Keratinocyte (primary cell): ENCODE measurements at regions not wholly inside any gene's neighbourhood (a gene's known extent, or its start where the extent isn't known, plus 50 kb on each side); places are given as distances from the start of the nearest gene placed in this dataset.

Experiments
- DNase-seq: peaks from one replicate; pipeline ENCODE4 v3.0.0-alpha.2; 2011; ENCODE audit warnings: low read depth, missing footprints, low spot score
- FAIRE-seq: peaks from 2 replicates; lab custom pipeline; 2011; peaks lifted over from hg19 to GRCh38; lab: Jason Lieb, UNC
- H2AFZ ChIP-seq: 2 replicates; pipeline ENCODE4 v1.6.0; 2012; ENCODE audit warnings: low read length, control low read depth, inconsistent platforms; ENCODE audit not compliant: control insufficient read depth
- H3K27ac ChIP-seq: 2 replicates; pipeline ENCODE4 v1.5.1; 2011; ENCODE audit warnings: low read length; ENCODE audit not compliant: control insufficient read depth, insufficient read depth
- H3K27me3 ChIP-seq: 3 replicates; pipeline ENCODE4 v1.6.0; 2011; ENCODE audit warnings: low read length; ENCODE audit not compliant: control insufficient read depth, insufficient read depth; ENCODE audit errors: extremely low read depth
- H3K36me3 ChIP-seq, 2 experiments: 2 replicates in 1 of 2; 3 replicates in 1 of 2; pipeline ENCODE4 v1.5.1; 2011; ENCODE audit warnings: low read length in 2 of 2, mild to moderate bottlenecking in 1 of 2; ENCODE audit not compliant: control insufficient read depth in 2 of 2, insufficient read depth in 2 of 2; ENCODE audit errors: extremely low read depth in 1 of 2
- H3K4me1 ChIP-seq: 3 replicates; pipeline ENCODE4 v1.5.1; 2011; ENCODE audit warnings: low read length; ENCODE audit not compliant: control insufficient read depth, insufficient read depth; ENCODE audit errors: extremely low read depth
- H3K4me2 ChIP-seq: 3 replicates; pipeline ENCODE4 v1.6.0; 2011; ENCODE audit warnings: low read depth, low read length; ENCODE audit not compliant: control insufficient read depth, insufficient read depth; ENCODE audit errors: extremely low read depth
- H3K4me3 ChIP-seq, 3 experiments: fragments of 200-600 bp in 1 of 3; sonication (generic) in 1 of 3; 2 replicates in 2 of 3; 3 replicates in 1 of 3; pipeline ENCODE4 v1.5.1; 2011 to 2016; ENCODE audit warnings: low read length in 3 of 3, mild to moderate bottlenecking in 3 of 3, control low read depth in 2 of 3, inconsistent platforms in 1 of 3, low read depth in 1 of 3, mixed read lengths in 1 of 3, mixed run types in 1 of 3, moderate library complexity in 1 of 3; ENCODE audit not compliant: control insufficient read depth in 2 of 3, insufficient read depth in 2 of 3; ENCODE audit errors: extremely low read depth in 1 of 3
- H3K79me2 ChIP-seq: 2 replicates; pipeline ENCODE4 v1.6.0; 2012; ENCODE audit warnings: low read length; ENCODE audit not compliant: control insufficient read depth, insufficient read depth
- H3K9ac ChIP-seq: 3 replicates; pipeline ENCODE4 v1.6.0; 2011; ENCODE audit warnings: low read length; ENCODE audit not compliant: control insufficient read depth, insufficient read depth; ENCODE audit errors: extremely low read depth
- H3K9me1 ChIP-seq: 3 replicates; pipeline ENCODE4 v1.6.0; 2011; ENCODE audit warnings: low read length; ENCODE audit not compliant: control insufficient read depth, insufficient read depth; ENCODE audit errors: extremely low read depth
- H3K9me3 ChIP-seq: 2 replicates; pipeline ENCODE4 v1.5.1; 2012; ENCODE audit warnings: low read depth, low read length; ENCODE audit not compliant: control insufficient read depth
- H4K20me1 ChIP-seq: 3 replicates; pipeline ENCODE4 v1.6.0; 2011; ENCODE audit warnings: low read length; ENCODE audit not compliant: control insufficient read depth, insufficient read depth; ENCODE audit errors: extremely low read depth
- EZH2 ChIP-seq: IDR thresholded peaks from one replicate; pipeline ENCODE4 v1.6.1; 2012; ENCODE audit warnings: inconsistent platforms, mild to moderate bottlenecking, low read length, moderate library complexity
- dilution Hi-C: fragments of 300-500 bp; cut with MboI; formaldehyde crosslinking; loops from one replicate; pipeline ENCODE4 v1.7.0; 2020; ENCODE audit warnings: low sequenced_read_pairs; ENCODE audit not compliant: extremely low pct_ligation_motif_present
- TF ChIP-seq, protein P1 (sequence below), 3 experiments: IDR thresholded peaks in 1 of 3; conservative IDR thresholded peaks in 1 of 3; optimal IDR thresholded peaks in 1 of 3; 2 replicates in 2 of 3; 3 replicates in 1 of 3; pipeline versions ENCODE3 to v1.5.1; 2011; ENCODE audit warnings: low read length in 3 of 3, mild to moderate bottlenecking in 3 of 3, moderate library complexity in 2 of 3, control low read depth in 1 of 3, inconsistent platforms in 1 of 3; ENCODE audit not compliant: insufficient read depth in 2 of 3; ENCODE audit errors: extremely low read depth in 1 of 3

DNA sequence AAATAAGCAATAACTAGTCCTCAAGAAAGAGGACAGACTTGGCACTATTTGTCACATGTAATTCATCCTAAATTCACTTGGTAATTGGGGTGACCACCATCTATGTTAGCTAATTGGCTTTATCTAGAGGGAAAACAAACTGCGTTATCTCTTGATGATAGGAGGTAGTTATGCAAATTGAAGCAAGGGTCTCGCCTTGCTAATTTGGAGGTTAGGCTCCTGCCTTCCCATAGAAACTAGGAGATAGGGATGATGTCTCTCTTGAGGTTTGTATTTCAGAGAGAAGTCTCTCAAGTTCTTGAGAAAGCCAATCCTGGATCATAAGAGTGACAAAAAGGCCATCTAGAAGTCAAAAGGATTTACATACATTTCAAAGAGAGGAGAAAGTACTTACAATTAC is 179.9 kb downstream of the SLITRK6 start:
- Histone ChIP-seq H4K20me1 (no peaks in the 10 kb centered on the region), H3K79me2 (no peaks in the 10 kb centered on the region), H3K36me3 (no peaks in the 10 kb centered on the region), H3K4me3 (no peak overlapping the region), H3K27me3 (no peaks in the 10 kb centered on the region), H3K9ac (no peak overlapping the region), H3K9me3 (no peaks in the 10 kb centered on the region), H3K4me1 (no peaks in the 10 kb centered on the region), H3K27ac (no peak overlapping the region), H3K4me2 (no peak overlapping the region), H3K9me1 (no peaks in the 10 kb centered on the region), H2AFZ (no peak overlapping the region)
- no peak for TF ChIP-seq EZH2
- TF ChIP-seq, protein P1, sequence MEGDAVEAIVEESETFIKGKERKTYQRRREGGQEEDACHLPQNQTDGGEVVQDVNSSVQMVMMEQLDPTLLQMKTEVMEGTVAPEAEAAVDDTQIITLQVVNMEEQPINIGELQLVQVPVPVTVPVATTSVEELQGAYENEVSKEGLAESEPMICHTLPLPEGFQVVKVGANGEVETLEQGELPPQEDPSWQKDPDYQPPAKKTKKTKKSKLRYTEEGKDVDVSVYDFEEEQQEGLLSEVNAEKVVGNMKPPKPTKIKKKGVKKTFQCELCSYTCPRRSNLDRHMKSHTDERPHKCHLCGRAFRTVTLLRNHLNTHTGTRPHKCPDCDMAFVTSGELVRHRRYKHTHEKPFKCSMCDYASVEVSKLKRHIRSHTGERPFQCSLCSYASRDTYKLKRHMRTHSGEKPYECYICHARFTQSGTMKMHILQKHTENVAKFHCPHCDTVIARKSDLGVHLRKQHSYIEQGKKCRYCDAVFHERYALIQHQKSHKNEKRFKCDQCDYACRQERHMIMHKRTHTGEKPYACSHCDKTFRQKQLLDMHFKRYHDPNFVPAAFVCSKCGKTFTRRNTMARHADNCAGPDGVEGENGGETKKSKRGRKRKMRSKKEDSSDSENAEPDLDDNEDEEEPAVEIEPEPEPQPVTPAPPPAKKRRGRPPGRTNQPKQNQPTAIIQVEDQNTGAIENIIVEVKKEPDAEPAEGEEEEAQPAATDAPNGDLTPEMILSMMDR (optimal IDR thresholded peaks at IDR 0.05 in 1 of 3, IDR thresholded peaks at IDR 0.05 in 1 of 3, conservative IDR thresholded peaks at IDR 0.05 in 1 of 3; ENCODE audit: extremely low read depth in 1 of 3, insufficient read depth in 2 of 3, low read length in 3 of 3) = no peak
- no peak for DNase-seq
- dilution Hi-C loops = no loop called here
- no peak for FAIRE-seq

DNA sequence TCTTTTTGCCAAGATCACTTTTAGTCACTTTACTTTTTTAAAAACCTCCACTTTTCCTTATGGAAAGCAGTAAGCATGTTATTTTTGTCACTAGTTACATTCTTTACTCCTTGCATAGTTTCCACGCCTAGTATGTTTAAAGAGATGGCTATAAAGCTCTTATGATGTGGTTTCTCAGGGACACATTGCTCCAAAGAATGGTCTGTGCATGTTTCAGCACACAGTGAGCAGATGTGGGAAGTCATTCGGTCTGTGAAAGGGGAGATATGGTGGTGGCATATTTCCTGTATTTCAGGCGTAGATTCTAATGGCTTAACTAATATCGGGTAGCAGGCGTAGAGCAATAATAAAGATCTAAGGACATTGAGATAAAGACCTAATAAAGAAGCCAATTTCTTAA is 180.7 kb downstream of the SLITRK6 start:
- no peaks in the 10 kb centered on the region for H3K36me3 ChIP-seq
- no peaks in the 10 kb centered on the region for H3K9me1 ChIP-seq
- no peaks in the 10 kb centered on the region for H4K20me1 ChIP-seq
- H3K27me3 ChIP-seq = no peaks in the 10 kb centered on the region
- no peak overlapping the region for H3K4me3 ChIP-seq
- DNase-seq (no peak), FAIRE-seq (no peak)
- no peak for TF ChIP-seq EZH2
- TF ChIP-seq, protein P1 (optimal IDR thresholded peaks at IDR 0.05 in 1 of 3, IDR thresholded peaks at IDR 0.05 in 1 of 3, conservative IDR thresholded peaks at IDR 0.05 in 1 of 3; ENCODE audit: extremely low read depth in 1 of 3, insufficient read depth in 2 of 3, low read length in 3 of 3) = no peak
- no peak overlapping the region for H3K27ac ChIP-seq
- no peak overlapping the region for H3K9ac ChIP-seq
- H3K4me1 ChIP-seq = no peaks in the 10 kb centered on the region
- H3K9me3 ChIP-seq = no peaks in the 10 kb centered on the region
- no peak overlapping the region for H3K4me2 ChIP-seq
- H2AFZ ChIP-seq = no peak overlapping the region
- dilution Hi-C loops = no loop called here
- no peaks in the 10 kb centered on the region for H3K79me2 ChIP-seq
